HUDEP-2 (cell line): ENCODE measurements at regions not wholly inside any gene's neighbourhood (a gene's known extent, or its start where the extent isn't known, plus 50 kb on each side); places are given as distances from the start of the nearest gene placed in this dataset.
"Not testable (repeated sequence)": the region's sequence is repeated elsewhere in the genome, so short reads cannot be mapped to it uniquely, and the experiment has no call there.

Experiments
- DNase-seq, 76 experiments: peaks; one replicate each; lab custom pipeline; 2025; ENCODE audit not compliant: unreplicated experiment in 76 of 76; lab: John Stamatoyannopoulos, UW

DNA sequence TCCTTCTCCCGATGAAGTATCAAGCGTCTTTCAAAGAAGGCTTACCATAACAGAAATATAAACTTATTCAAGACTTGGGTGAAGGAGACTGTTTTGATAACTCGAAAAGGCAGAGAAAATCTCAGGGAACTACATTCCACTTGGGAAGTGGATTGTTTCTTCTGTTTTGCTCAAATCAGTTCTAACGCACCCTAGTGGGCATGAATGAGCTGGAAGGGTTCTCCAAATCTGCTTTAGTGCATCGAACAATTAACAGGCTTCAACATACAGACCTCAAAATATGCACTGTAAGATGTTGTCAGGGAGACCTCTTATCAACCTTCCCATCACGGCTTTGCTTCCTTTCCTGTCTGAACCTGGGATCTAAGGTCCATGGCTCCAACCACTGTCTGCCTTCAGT lies 392.5 kb downstream of the CD83 start:
- DNase-seq = peak in 1 of 76 experiments; percentile 6

DNA sequence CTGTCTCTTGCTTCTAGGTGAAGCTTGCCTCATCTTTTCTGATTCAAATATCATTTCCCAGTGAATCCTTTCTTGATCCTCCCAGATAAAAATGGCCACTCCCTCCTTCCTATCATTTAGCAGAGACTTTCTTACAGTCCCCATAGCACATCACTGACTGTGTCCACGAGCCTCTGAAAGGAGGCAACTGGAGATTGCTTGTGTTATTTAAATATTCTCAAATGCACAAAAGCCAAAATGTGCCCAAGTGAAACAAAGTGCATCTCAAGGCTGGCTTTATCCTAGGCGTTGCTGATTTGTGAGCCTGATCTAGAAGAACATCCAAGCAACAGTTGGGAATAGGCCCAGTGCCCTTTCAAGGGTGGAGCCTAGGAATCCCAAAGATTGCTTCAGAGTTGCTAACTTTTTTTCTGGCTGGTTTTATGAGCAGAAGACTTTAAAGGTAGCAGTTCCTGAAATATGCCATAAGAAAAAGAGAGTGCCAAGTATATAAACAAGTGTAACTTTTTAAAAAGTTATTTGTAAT lies 393.6 kb downstream of the CD83 start:
- no peak for DNase-seq

DNA sequence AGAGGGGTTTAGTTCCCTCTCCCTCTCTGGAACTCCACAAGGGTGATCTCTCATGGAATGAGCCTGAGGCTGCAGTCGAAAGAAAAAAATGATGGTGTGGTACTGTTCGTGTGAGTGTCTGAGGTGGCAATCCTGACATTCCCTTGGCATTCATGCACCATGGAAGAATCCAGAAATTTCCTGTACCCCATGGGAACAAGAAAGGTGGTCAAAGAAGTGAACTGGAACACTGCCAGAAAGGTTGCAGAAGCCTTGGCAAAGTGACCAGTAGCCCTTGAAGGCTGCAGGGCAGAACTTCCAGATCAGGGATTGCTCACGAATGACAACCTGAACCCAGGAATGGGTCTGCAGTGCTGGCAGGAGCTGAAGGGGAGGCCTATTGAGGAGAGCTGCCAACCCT lies 394.7 kb downstream of the CD83 start:
- no peak for DNase-seq

DNA sequence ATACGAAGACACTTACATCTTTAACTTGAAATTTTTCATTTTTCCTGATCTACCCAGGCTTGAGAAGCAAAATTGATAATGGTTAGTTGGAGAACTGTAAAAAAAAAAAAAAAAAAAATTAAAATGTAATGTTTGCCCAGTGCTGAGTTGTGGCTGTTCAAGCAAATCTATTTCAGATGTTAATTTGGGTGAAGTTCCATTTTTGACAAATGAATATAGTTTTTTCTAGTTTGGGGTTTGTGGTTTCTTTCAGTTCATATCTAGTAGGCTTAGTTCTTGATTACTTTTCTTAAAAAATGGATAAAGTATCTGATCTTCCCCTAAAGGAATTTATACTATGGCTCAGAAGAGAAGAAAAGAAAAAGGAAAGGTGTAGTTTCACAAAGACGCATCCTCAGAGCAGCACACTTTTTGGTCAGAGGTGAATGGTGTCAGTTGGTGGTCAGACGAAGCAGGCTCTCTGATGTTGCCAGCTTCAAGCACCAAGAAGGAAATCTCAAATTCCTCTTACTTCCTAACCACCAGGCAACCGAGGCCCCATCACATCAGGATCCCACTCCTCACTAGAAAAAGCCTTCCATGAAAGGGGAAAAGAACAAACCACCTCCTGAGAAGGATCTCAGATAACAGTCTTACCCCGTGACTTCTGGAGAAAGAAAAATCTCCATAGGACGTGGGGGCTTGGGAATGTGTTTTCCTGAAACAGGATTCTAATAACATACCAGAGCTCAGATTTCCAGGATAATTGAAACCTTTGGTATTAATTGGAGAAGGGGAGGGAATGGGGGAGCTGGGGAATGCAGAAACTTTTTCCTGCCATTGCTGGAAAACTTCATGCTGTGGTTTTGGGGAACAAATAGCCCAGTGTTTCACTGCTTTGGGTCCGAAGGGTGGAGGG lies 396.2 kb downstream of the CD83 start:
- DNase-seq = no peak

DNA sequence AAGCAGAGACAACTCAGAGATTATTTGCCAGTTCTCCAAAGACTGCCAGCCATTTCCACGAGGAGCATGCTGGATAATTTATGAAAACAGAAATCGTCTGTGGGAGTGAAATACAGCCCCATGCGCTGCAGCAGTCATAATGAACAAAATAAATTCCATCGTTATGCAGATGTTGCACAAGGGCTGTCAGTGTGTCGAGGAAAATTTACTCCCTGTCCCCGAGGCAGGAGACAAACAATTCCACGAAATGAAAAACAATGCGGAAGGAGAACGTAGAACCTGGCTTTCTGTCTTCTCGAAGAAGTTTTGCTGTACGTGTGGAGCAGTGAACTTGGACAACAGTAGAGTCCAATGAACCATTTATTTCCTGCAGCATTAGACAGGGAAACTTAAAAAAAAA lies 399.4 kb downstream of the CD83 start:
- DNase-seq = no peak

DNA sequence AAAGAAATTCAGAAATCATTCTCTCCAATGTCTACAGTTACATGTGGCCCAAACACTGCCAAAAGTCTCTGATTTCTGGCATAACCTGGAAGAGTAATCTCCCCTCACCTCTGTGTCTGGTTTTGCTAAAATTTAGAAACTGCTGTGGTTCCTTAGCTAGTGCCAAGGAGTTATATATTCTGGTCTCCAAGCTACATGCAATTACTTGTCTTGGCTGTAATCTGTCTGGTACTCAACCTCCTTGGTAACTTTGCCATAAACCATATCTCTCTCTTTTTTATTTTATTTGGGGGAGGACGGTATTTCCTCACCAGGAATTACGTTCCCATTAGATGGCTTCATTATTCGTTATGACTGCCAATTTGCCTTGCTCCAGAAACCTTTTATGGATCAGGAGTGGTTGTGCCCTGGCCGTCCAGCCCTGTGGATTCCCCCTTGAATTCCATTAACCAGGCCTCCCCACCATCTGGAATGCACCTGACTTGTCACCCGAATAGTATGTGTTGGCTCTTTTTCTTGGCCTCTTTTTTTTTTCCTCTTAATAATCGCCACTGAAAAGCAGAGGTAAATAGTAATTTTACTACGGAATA lies 400.0 kb downstream of the CD83 start:
- DNase-seq = no peak

DNA sequence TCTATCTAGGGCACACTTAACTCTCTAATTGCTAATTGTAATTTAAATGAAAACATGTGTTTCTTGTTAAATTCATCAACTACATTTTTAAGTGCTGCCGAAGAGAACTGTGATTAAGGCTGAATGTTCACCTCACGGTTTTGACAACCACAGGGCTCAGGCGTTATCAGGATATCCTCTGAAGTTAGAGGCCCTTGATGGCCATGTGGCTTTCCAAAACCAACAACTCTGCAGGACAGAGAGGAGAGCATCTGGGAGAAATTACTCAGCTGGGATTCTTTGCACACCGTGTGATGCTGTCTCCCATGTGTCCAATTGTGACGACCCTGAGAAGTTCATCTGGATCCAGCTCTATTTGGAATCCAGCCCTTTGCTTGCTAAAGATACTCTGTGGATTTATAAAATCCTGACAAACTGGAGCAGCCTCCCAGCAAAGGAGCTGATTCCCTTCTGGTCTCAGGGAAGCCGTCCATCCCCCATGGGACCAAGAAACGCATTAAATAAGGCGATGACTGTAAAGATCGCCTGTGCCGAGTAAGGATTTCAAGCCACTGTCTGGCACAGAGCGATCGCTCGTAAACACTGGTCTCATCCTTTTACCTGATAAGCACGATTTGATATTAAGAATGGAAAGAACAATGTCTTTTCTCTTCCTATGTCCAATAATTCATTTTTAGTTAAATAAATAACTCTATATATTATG lies 401.1 kb downstream of the CD83 start:
- DNase-seq = no peak

DNA sequence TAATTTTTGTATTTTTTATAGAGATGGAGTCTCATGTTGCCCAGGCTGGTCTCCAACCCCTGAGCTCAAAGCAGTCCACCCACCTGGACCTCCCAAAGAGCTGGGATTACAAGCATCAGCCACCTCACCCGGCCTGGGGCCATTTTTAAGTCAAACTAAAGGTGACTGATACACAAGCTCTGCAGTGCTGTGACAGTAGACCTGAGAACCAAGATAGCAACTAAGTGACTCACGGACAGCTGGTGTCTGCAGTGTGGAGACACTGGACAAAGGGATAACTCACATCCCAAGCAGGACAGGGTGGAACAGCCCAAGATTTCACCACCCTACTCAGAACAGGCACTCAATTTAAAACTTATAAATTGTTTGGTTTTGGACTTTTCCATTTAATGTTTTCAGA lies 402.5 kb downstream of the CD83 start:
- DNase-seq = no peak

DNA sequence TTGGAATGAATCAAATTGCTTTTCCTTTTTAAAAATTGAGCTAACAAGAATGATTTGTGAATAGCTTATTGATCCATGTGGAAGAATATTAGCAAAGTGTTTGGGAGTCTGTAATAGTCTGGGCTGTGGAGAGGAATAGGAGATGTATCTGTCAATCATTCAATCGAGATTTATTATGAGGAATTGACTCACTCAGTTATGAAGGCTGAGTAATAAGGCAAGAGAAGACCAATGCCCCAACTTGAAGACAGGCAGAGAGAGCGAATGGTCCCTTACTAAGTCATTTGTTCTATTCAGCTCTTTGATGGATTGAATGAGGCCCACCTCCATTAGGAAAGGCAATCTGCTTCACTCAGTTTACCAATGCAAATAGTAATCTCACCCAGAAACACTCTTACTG lies 403.0 kb downstream of the CD83 start:
- DNase-seq = no peak

DNA sequence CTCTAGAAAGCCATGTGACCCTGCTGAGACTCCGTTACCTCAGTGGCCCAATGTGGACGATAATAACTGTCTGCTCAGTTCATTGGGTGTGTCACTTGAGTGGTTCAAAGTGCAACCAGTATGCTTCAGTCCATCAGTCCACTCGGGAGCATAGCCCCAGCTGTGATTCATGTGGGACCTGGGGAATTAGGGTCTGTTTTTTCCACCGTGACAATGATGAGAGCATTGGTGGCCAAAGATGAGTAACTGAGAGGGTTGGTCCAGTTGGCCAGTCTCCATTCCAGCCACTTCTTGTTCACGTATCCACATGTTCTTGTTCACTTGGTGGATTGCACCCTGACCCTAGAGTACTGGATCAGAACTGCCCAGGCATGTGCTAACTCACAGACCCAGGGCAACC lies 403.6 kb downstream of the CD83 start:
- DNase-seq = no peak

DNA sequence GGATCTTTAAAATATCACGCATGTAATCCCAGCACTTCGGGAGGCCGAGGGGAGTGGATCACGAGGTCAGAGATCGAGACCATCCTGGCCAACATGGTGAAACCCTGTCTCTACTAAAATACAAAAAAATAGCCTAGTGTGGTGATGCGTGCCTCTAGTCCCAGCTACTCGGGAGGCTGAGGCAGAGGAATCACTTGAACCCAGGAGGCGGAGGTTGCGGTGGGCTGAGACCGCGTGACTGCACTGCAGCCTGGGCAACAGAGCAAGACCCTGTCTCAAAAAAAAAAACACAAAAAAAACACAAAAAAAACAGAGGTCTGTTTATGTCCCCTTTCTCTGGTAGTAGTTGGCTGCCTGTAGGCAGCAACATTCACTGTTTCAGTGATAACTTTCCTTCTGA lies 404.3 kb downstream of the CD83 start:
- not testable (repeated sequence) for DNase-seq

DNA sequence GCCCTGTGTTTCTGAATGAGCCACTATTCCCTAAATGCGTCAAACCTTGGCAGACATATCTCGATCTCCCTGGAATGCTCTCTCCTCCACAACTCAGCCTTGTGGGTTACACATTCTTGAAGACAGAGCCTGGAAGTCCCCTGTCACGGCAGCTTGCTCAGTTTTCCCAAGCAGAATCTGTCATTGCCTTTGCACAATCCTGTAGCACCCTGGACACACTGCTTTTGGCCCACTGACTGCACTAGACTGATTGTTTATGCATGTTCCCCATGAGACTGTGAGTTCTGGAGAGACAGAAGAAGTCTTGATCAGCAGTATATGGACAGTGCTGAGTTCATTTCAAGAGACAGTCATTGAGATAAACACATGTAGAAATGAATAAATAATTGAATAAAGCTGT lies 406.7 kb downstream of the CD83 start:
- DNase-seq = no peak

DNA sequence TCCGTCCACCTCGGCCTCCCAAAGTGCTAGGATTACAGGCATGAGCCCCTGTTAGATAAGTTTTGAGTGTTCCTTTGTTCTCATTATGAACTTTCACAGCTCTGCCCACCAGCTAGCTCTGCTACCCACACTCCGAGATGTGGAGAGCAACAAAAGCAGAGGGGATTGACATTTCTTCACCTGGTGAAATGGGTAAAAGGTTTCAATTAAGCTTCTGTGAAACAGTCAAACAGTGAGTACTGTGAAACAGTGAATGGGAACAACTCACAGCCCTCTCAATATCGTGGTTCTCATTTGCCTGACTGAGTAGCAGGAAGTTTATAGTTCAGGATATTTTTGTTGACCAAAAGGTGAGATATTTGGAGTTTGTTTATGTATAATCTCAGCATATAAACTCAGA lies 412.8 kb downstream of the CD83 start:
- DNase-seq = no peak

DNA sequence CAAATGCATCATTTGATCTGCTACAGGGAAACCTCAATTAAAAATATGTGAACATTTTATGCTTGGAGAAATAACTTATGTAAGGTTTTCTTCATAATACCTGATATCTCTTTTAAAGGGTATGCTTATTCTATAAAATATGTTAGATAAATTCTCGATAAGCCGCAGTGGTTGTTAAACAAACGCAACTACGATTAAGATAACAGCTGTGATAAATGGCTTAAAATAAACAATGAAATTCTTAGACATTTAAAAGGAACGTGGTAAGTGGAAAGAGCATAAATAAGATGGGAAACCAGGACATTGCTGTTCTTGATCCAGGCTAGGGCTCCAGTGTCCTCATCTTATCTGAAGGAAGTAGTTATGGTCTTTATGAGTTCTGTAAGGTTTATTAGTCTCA lies 415.9 kb downstream of the CD83 start:
- no peak for DNase-seq

DNA sequence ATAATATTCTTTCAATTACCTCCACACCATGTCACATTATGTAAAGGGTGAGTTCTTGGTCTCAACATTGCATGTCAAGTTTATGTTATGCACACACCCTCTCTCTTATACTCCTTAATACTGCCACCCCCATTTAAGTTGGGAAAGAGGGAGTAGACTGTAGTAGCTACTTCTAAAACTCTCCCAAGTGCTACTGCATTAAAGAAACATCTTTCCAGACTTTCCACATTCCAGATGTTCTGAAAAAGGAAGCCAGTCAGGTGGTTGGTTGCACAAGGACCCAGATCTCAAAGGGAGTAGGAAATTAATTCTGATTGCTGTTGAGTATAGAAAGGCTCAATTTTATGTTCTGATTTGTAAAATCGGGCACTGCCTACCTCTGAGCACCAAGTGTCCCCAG lies 419.5 kb downstream of the CD83 start:
- no peak for DNase-seq

DNA sequence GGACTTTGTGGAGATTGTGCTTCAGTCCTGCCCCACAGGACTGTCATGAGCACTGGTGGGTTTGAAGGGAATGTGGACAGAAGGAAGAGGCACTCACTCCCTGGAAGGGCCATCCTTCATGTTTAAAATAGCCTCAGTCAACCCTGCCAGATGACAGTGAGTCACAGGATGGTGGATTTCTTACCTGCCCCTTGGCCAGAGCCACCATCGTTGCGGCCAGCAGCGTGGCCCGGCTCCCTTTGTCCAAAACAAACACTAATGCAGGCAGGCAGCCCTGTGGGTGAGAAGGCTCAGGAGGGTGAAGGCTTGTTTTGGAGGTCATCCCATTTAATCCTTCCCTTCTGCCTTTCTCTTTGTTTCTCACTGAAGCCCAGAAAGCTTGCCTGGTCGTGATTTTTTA lies 422.7 kb downstream of the CD83 start:
- no peak for DNase-seq

DNA sequence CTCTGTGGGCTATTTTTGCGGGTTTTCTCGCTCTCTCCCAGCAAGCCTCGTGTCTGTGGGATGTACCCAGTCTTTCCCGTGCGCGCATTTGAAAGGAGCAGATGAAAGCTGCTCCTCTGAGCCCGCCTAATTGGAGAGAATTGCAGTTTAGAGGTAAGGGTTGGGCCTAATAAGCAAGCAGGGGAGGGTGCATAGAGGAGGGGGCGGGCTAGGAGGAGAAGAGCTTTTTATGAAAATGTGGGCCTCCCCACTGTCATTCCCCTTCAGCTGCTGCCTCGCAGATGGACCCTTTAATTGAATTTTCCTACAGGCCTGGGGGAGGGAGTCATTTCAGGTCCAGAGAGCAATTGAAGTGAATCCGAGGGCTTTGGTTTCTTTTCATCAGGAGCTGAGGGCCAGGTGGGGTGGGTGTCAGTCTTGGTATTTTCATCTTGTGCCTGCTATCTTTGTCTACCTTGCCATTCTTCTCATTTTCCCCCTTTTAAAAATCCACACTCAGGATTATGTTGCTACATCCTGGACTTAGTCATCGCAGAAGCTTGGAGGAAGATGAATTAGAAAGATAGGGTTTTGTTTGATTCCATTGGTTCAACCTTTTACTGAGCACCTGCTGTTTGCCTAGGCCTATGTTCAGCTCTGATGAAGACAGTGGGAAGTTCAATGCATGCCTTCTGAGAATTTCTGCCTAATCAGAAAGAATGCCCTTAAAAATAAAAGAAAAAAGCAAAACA lies 423.4 kb downstream of the CD83 start:
- no peak for DNase-seq

DNA sequence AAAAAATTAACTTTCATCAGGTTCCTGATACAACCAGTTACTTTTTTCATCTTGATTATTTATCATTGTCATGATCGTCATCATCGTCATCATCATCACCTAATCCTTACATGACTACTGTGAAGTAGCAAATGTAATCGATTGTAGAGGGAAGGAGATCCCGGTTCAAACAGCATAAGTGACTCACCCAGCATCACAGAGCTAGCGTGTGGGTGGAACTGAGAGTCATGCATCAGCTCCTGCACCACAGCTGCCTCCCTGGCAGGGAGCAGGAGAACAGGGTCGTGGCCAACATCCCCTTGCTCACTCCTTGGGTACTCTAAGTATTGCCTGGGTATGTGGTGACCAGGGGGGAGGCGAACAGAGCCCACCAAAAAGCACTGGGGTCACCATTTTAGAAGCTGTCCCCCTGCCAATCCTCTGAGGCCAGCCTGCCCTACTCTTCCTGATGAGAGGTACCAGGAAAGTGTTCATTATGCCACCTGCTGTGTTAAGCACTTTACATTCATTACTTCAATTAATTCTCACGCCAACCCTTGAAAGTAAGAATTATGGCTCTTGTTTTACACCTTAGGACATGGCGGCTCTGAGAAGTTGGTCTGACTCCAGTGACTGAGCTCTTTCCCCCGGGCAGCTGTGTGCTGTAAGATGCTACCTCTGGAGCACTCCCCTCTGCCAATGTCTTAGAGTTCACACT lies 425.2 kb downstream of the CD83 start:
- no peak for DNase-seq

DNA sequence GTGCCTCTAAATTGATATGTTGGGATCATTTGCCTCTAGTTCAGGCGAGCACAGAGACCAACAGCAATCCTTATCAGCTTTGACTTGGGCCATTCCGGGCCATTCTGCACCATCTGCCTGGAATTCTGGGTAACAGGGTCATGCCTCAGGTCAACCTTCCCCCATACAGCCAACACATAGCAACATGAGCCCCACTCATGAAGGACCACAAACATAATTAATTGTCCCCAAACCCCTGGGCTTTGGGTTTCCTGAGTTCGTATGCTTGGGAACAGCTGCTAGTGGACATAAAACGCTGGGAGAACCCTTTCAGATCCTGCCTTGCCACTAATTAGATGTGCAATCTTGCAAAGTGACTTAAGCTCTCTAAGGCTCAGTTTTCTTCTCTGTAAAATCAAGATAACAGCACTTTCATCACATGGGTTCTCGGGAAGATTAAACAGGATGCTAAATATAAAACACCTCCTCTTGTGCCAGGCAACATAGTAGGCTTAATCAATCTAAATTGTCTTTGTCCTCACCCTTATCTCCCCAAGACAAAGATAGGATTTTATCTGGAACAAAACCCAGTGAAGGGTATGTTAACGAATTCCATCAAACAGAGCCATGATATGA lies 426.5 kb downstream of the CD83 start:
- DNase-seq = no peak

DNA sequence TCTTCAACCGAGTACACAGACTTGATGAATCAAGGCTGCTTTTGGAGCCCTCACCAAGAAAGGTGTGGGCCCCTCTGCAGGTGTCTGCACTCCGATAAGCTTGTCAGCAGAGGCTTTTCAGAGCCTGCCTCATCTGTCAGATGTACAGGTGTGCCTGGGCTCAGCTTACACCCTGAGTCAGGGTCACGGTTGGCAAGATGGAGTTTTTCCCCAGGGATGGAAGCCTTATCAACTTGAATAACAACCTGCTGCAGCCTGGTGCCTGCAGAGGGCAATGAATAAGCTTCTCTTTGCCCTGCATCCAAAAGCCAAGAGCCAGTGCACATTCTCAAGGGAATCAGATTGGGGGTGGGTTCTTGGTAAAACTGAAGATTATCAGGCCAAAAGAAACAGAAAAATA lies 427.1 kb downstream of the CD83 start:
- DNase-seq = no peak
